ENCODE measurements at regions not wholly inside any gene's neighbourhood (a gene's known extent, or its start where the extent isn't known, plus 50 kb on each side); places are given as distances from the start of the nearest gene placed in this dataset.

- no peaks in the 10 kb centered on the region for H3K4me1 ChIP-seq (replicated peaks)
- no peak overlapping the region for H3K4me3 ChIP-seq
- TF ChIP-seq POLR2AphosphoS5 (IDR thresholded peaks at IDR 0.05) (no peak), POLR2A (IDR thresholded peaks at IDR 0.05) (no peak), CTCF (IDR thresholded peaks at IDR 0.05) (no peak)
- WGBS, result 77% methylated on average over 18 of the region's 18 CpGs
- no peak for DNase-seq (ENCODE audit: low spot score)
- H3K36me3 ChIP-seq, result no peaks in the 10 kb centered on the region
- intact Hi-C loops (cut with DNase I), result no loop called here
- H3K27ac ChIP-seq, result no peak overlapping the region
- H3K27me3 ChIP-seq (replicated peaks; ENCODE audit: insufficient read depth), result no peaks in the 10 kb centered on the region
- H3K9me3 ChIP-seq, result no peaks in the 10 kb centered on the region
Measured at GRCh38 chr7:404812-405488, 114.7 kb downstream of the PDGFA start.

- Histone ChIP-seq H3K36me3 (no peaks in the 10 kb centered on the region), H3K27me3 (replicated peaks; ENCODE audit: insufficient read depth) (no peaks in the 10 kb centered on the region), H3K4me1 (replicated peaks) (no peaks in the 10 kb centered on the region), H3K27ac (no peak overlapping the region), H3K9me3 (no peaks in the 10 kb centered on the region), H3K4me3 (no peak overlapping the region)
- intact Hi-C loops (cut with DNase I), result no loop called here
- WGBS, result 56% methylated on average over 20 of the region's 20 CpGs
- TF ChIP-seq POLR2AphosphoS5 (IDR thresholded peaks at IDR 0.05) (no peak), CTCF (IDR thresholded peaks at IDR 0.05) (no peak), POLR2A (IDR thresholded peaks at IDR 0.05) (no peak)
- DNase-seq (ENCODE audit: low spot score), result no peak
Measured at GRCh38 chr7:405489-406211, 114.0 kb downstream of the PDGFA start.

GRCh38 chr7:407721-408539, 111.7 kb downstream of the PDGFA start:
- intact Hi-C loops (cut with DNase I), result no loop called here
- H3K36me3 ChIP-seq, result no peaks in the 10 kb centered on the region
- WGBS, result 83% methylated on average over 6 of the region's 6 CpGs
- H3K9me3 ChIP-seq, result no peaks in the 10 kb centered on the region
- no peak overlapping the region for H3K27ac ChIP-seq
- H3K27me3 ChIP-seq (replicated peaks; ENCODE audit: insufficient read depth), result no peaks in the 10 kb centered on the region
- no peak for TF ChIP-seq POLR2AphosphoS5 (IDR thresholded peaks at IDR 0.05)
- TF ChIP-seq POLR2A (IDR thresholded peaks at IDR 0.05), result no peak
- no peak for TF ChIP-seq CTCF (IDR thresholded peaks at IDR 0.05)
- no peaks in the 10 kb centered on the region for H3K4me1 ChIP-seq (replicated peaks)
- no peak overlapping the region for H3K4me3 ChIP-seq
- DNase-seq (ENCODE audit: low spot score), result no peak

GRCh38 chr7:408751-409311, 110.8 kb downstream of the PDGFA start:
- WGBS, result 91% methylated on average over 20 of the region's 21 CpGs
- no peak for DNase-seq (ENCODE audit: low spot score)
- Histone ChIP-seq H3K4me3 (no peak overlapping the region), H3K4me1 (replicated peaks) (no peaks in the 10 kb centered on the region), H3K9me3 (no peaks in the 10 kb centered on the region), H3K27me3 (replicated peaks; ENCODE audit: insufficient read depth) (no peaks in the 10 kb centered on the region), H3K36me3 (no peaks in the 10 kb centered on the region), H3K27ac (no peak overlapping the region)
- intact Hi-C loops (cut with DNase I), result no loop called here
- TF ChIP-seq POLR2AphosphoS5 (IDR thresholded peaks at IDR 0.05) (no peak), CTCF (IDR thresholded peaks at IDR 0.05) (no peak)

Data from prostate gland (tissue), 2 donors.